Thoracic aorta (tissue), 2 donors: ENCODE measurements at regions not wholly inside any gene's neighbourhood (a gene's known extent, or its start where the extent isn't known, plus 50 kb on each side); places are given as distances from the start of the nearest gene placed in this dataset.
"Not testable (repeated sequence)": the region's sequence is repeated elsewhere in the genome, so short reads cannot be mapped to it uniquely, and the experiment has no call there.

ENCODE experiments used
- ATAC-seq: fragments of 150-250 bp; one replicate; pipeline ENCODE4 v1.8.0; 2017; ENCODE audit warnings: low read depth; ENCODE audit not compliant: insufficient number of reproducible peaks, low FRiP score
- DNase-seq: peaks from one replicate; pipeline ENCODE4 v3.0.0-alpha.2; 2020; ENCODE audit warnings: low spot score
- H3K27ac ChIP-seq, 2 donors: fragments of 200-600 bp; sonication (generic); 1 replicate in 1 of 2; 2 replicates in 1 of 2; pipeline ENCODE4 v1.5.1; 2016; ENCODE audit warnings: mild to moderate bottlenecking in 2 of 2, moderate library complexity in 2 of 2
- H3K27me3 ChIP-seq: fragments of 200-600 bp; sonication (generic); replicated peaks from 2 replicates; pipeline ENCODE4 v1.6.0; 2016; ENCODE audit warnings: mild to moderate bottlenecking; ENCODE audit not compliant: insufficient read depth
- H3K36me3 ChIP-seq: fragments of 200-600 bp; sonication (generic); one replicate; pipeline ENCODE4 v1.5.1; 2016
- H3K4me1 ChIP-seq, 2 donors: fragments of 200-600 bp; sonication (generic); 1 replicate in 1 of 2; 2 replicates in 1 of 2; pipeline versions ENCODE4 v1.5.1 to v1.6.0; 2016; ENCODE audit warnings: low read depth in 2 of 2, mild to moderate bottlenecking in 1 of 2; ENCODE audit not compliant: control insufficient read depth in 1 of 2
- H3K4me3 ChIP-seq: fragments of 200-600 bp; sonication (generic); 2 replicates; pipeline ENCODE4 v1.5.1; 2016; ENCODE audit warnings: mild to moderate bottlenecking
- H3K9me3 ChIP-seq: fragments of 200-600 bp; sonication (generic); 2 replicates; pipeline ENCODE4 v1.5.1; 2016
- TF ChIP-seq, protein P1 (sequence below): fragments of 200-600 bp; sonication (generic); IDR thresholded peaks from one replicate; pipeline ENCODE4 v1.5.1; 2019; ENCODE audit warnings: antibody characterized with exemption

- Histone ChIP-seq H3K36me3 (no peaks in the 10 kb centered on the region), H3K4me3 (no peak overlapping the region), H3K27ac (no peak overlapping the region), H3K4me1 (no peaks in the 10 kb centered on the region), H3K27me3 (no peaks in the 10 kb centered on the region), H3K9me3 (no peaks in the 10 kb centered on the region)
- DNase-seq, result no peak
- ATAC-seq, result no peak
- TF ChIP-seq, protein P1, sequence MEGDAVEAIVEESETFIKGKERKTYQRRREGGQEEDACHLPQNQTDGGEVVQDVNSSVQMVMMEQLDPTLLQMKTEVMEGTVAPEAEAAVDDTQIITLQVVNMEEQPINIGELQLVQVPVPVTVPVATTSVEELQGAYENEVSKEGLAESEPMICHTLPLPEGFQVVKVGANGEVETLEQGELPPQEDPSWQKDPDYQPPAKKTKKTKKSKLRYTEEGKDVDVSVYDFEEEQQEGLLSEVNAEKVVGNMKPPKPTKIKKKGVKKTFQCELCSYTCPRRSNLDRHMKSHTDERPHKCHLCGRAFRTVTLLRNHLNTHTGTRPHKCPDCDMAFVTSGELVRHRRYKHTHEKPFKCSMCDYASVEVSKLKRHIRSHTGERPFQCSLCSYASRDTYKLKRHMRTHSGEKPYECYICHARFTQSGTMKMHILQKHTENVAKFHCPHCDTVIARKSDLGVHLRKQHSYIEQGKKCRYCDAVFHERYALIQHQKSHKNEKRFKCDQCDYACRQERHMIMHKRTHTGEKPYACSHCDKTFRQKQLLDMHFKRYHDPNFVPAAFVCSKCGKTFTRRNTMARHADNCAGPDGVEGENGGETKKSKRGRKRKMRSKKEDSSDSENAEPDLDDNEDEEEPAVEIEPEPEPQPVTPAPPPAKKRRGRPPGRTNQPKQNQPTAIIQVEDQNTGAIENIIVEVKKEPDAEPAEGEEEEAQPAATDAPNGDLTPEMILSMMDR, result no peak
Observed at GRCh38 chr5:14928661-14929060, 57.1 kb upstream of the ANKH start.

DNA sequence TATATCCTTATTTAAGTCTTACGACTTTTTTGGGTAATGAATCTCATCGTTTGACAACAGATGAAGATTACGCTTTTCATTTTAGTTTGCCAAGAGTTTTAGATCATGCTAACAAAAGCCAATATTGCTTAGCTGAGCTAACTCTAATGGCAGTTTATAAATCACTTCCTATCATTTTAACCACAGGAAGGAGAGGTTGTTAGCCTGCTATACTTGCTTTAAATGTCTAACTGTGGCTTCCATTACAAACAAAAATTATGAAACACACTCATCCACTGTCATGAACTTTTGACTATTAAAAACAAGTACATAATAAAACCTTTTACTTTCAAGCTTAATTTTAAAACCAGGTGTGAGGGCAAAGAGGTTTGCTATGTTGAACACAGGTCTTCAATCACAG, 53.7 kb upstream of the ANKH start:
- TF ChIP-seq, protein P1, result no peak
- Histone ChIP-seq H3K9me3 (no peaks in the 10 kb centered on the region), H3K27me3 (no peaks in the 10 kb centered on the region), H3K36me3 (no peaks in the 10 kb centered on the region), H3K27ac (no peak overlapping the region), H3K4me1 (no peaks in the 10 kb centered on the region), H3K4me3 (no peak overlapping the region)
- no peak for ATAC-seq
- no peak for DNase-seq

GRCh38 chr5:14922952-14923351, 51.4 kb upstream of the ANKH start:
- H3K4me3 ChIP-seq, ATAC-seq, H3K9me3 ChIP-seq, DNase-seq, H3K27ac ChIP-seq, H3K27me3 ChIP-seq, H3K4me1 ChIP-seq, H3K36me3 ChIP-seq: not testable (repeated sequence)

GRCh38 chr5:14922456-14922855, 50.9 kb upstream of the ANKH start:
- TF ChIP-seq, protein P1, result no peak
- Histone ChIP-seq H3K4me1 (no peaks in the 10 kb centered on the region), H3K27me3 (no peaks in the 10 kb centered on the region), H3K27ac (no peak overlapping the region), H3K36me3 (no peaks in the 10 kb centered on the region), H3K4me3 (no peak overlapping the region), H3K9me3 (no peaks in the 10 kb centered on the region)
- ATAC-seq, result no peak
- no peak for DNase-seq
